Small intestine (tissue), 7 donors: ENCODE measurements at regions not wholly inside any gene's neighbourhood (a gene's known extent, or its start where the extent isn't known, plus 50 kb on each side); places are given as distances from the start of the nearest gene placed in this dataset.

ENCODE experiments used
- DNase-seq, 2 donors: peaks; one replicate each; pipeline versions ENCODE4 v3.0.0 to v3.0.0-alpha.2; 2013
- FAIRE-seq: peaks from 2 replicates; lab custom pipeline; 2012; peaks lifted over from hg19 to GRCh38; lab: Jason Lieb, UNC
- H3K27ac ChIP-seq, 3 donors: one replicate each; pipeline ENCODE4 v1.5.1; 2013; ENCODE audit warnings: low read length in 2 of 3, mild to moderate bottlenecking in 2 of 3, control low read depth in 1 of 3, inconsistent platforms in 1 of 3, low read depth in 1 of 3, moderate library complexity in 1 of 3
- H3K27me3 ChIP-seq, 3 donors: one replicate each; pipeline ENCODE4 v1.6.1; 2013; ENCODE audit warnings: low read length in 3 of 3, inconsistent platforms in 1 of 3; ENCODE audit not compliant: control insufficient read depth in 3 of 3, insufficient read depth in 3 of 3
- H3K36me3 ChIP-seq, 3 donors: one replicate each; pipeline ENCODE4 v1.6.1; 2013; ENCODE audit warnings: low read length in 3 of 3, inconsistent platforms in 1 of 3, low read depth in 1 of 3, mild to moderate bottlenecking in 1 of 3, moderate library complexity in 1 of 3; ENCODE audit not compliant: control insufficient read depth in 3 of 3, insufficient read depth in 2 of 3
- H3K4me1 ChIP-seq, 3 donors: one replicate each; pipeline ENCODE4 v1.6.1; 2013; ENCODE audit warnings: low read length in 2 of 3, inconsistent platforms in 1 of 3, low read depth in 1 of 3, mild to moderate bottlenecking in 1 of 3, moderate library complexity in 1 of 3; ENCODE audit not compliant: control insufficient read depth in 3 of 3, insufficient read depth in 2 of 3
- H3K4me3 ChIP-seq, 3 donors: one replicate each; pipeline ENCODE4 v1.5.1; 2013; ENCODE audit warnings: low read length in 3 of 3, control low read depth in 1 of 3, inconsistent platforms in 1 of 3, low read depth in 1 of 3, mild to moderate bottlenecking in 1 of 3, moderate library complexity in 1 of 3
- H3K9me3 ChIP-seq, 2 donors: one replicate each; pipeline ENCODE4 v1.6.1; 2013; ENCODE audit warnings: low read depth in 1 of 2, low read length in 1 of 2; ENCODE audit not compliant: control insufficient read depth in 2 of 2, insufficient read depth in 1 of 2
- WGBS, 3 donors: extraction: QIAGEN DNeasy Blood & Tissue Kit; methylation state at CpG; one replicate each; pipeline ENCODE4 v1.1.7; 2013; 5-methylcytosine and 5-hydroxymethylcytosine counted together
- donor health status: healthy with polysubstance abuse.
- donor health status: control.
- donor health status: control.
- donor health status: Bipolar disorder and iron deficiency.
- donor health status: healthy.

DNA sequence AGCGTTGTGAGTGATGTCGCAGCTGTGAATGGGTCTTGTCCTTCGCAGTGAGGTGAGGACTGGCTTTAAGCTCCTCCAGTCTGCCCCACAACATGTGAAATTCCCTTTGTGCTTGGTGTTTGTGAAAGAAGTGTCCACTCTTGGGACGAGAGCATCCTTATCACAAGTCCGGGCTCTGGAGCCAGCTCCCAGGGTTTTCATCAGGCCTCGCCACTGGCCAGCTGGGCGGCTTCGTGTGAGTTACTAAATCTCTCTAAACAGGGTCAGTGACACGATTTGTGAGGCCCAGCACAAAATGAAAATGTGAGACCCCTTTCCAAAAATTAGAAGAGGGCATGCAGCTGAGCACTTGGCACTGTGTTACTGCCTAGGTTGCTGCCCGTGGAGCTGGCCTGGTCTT lies 115.9 kb downstream of the VAPA start:
- no peak for DNase-seq
- no peak for FAIRE-seq
- no peaks in the 10 kb centered on the region for H3K27me3 ChIP-seq

DNA sequence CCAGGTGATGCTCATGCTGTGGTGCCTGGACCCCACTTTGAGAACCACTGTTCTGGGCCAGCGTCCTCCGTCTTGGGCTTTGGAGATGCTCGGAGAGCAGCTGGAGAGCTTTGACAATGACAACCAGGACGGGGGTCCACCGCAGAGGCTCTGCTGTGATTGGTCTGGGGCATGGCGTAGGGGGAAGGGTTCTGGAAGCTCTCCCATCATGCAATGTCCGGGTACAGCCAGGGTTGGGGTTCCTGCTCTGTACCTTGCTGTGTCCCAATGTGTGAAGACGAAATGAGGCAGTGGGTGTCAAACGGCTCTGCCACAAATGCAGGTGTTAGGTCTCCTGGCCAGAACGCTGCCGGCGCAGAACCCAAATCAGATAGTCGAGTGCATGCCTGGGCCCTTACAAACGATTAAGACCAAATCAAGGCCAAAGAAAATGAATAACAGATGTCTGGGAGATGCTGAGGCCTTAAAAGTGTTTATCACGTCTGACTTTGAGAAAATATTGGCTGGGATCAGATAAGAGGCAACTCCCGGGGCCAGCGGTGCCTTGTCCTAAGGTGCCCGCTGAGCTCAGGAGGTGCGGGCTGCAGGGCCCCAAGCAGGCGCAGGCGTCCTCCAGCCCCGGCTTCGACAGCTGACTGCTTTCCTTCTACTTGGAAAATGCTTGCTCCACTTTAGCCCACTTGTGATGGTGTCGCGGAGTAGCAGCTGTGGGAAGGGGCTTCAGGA lies 117.2 kb downstream of the VAPA start:
- H3K9me3 ChIP-seq: no peaks in the 10 kb centered on the region
- no peaks in the 10 kb centered on the region for H3K4me1 ChIP-seq
- FAIRE-seq: no peak
- no peaks in the 10 kb centered on the region for H3K27me3 ChIP-seq
- H3K36me3 ChIP-seq: no peaks in the 10 kb centered on the region
- 87 to 90% (median 90%) methylated on average over 25 of the region's 25 CpGs for WGBS, 3 donors
- H3K27ac ChIP-seq: no peak overlapping the region
- DNase-seq: no peak
- no peak overlapping the region for H3K4me3 ChIP-seq

More for the DNA sequence above, 115.9 kb downstream of the VAPA start:
- Histone ChIP-seq H3K9me3 (no peaks in the 10 kb centered on the region), H3K4me1 (no peaks in the 10 kb centered on the region), H3K36me3 (no peaks in the 10 kb centered on the region), H3K4me3 (no peak overlapping the region), H3K27ac (no peak overlapping the region)
- WGBS, 3 donors: 88 to 90% (median 90%) methylated on average over 10 of the region's 10 CpGs

DNA sequence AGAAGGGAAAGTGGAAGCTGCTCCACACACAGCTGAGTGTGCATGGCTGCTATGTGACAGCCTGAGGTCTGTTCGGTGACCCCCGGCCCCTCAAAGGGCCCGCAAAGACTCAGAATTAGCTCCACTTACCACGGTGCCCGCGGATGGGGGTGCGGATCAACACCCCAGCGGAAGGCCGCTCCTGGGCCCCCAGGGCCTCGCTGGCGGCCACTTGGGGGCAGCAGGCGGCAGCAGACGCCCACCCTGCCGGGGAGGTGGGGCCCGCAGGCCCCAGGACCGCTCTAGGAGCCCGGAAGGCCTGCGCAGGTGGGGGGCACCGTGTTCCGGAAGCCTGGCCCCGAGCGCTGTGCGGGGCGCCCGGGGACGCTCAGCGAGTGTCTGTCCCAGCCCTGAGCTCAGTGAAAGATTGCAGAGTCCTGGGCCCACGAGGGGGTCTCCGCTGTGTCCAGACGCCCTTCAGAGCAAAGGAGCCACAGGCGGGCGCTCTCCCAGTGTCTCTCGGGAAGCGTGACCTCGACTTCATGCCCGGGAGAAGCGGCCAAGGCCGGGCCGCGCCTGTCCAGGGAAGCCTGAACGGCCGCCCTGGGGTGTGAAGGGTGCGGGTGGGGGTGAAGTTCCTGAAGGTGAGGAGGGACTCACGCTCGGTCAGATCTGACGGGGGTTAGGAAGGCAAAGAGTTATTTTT lies 118.7 kb downstream of the VAPA start:
- Histone ChIP-seq H3K4me1 (no peaks in the 10 kb centered on the region), H3K9me3 (no peaks in the 10 kb centered on the region), H3K4me3 (peak overlapping the region in 2 of 3 donors; percentile 40 to 42), H3K36me3 (no peaks in the 10 kb centered on the region), H3K27ac (no peak overlapping the region), H3K27me3 (no peaks in the 10 kb centered on the region)
- 37 to 68% (median 62%) methylated on average over 46 of the region's 46 CpGs for WGBS, 3 donors
- DNase-seq (peak in 1 of 2 donors; percentile 45), FAIRE-seq (no peak)

DNA sequence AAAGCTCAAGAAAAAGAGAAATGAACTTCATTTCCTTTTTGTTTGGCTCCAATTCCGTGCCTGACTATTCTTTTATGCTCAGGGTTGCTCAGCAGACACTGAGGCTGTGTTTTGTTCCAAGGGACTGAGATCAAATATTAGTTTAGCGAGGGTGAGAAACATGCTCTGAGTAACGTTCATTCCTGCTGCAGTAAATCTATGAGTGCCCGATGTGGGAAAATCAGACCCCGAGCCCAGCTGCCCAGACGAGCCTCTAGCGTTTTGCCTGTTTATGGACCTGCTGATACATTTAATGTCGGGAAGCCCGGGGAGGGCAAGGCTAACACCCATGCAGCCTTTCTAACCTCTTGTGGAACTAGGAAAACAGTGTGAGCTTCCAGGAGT lies 119.2 kb downstream of the VAPA start:
- no peak for DNase-seq
- 60 to 93% (median 74%) methylated on average over 9 of the region's 9 CpGs for WGBS, 3 donors
- Histone ChIP-seq H3K27ac (no peak overlapping the region), H3K4me1 (no peaks in the 10 kb centered on the region), H3K4me3 (peak overlapping the region in 2 of 3 donors; percentile 40 to 42), H3K9me3 (no peaks in the 10 kb centered on the region), H3K36me3 (no peaks in the 10 kb centered on the region), H3K27me3 (no peaks in the 10 kb centered on the region)
- FAIRE-seq: no peak

DNA sequence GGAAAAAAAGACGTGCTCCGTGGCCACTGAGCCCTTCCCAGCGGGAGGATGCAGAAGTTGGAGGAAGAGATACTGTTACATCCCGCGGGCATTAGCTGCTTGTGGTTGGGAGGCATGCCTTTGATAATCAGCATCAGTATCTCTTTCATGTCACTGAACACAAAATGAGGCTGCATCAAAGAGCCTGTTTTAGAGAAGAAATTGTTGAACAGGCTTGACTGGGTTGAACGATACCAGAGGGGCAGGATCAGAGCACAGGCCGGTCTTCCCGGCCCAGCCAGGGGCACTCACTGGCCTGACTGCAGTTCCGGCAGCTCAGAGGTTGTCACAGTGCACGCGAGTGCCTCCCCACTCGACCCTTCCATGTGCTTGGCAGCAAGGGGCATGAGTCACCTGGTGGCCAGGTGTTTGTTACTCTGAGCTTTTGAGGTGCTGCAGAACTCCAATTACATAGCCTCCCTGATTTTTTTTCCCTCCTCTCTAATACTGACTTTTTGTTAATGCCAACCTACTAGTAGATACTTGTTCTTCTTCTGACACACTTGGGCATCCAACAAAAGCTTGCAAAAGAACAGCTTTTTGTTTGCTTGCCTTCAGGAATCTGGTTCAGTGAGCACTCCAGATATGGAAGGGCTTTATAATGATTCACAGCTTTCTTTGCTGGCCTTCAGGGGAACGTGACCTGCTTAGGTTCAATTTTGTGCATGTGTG lies 121.6 kb downstream of the VAPA start:
- H3K4me1 ChIP-seq: no peaks in the 10 kb centered on the region
- no peaks in the 10 kb centered on the region for H3K36me3 ChIP-seq
- H3K27ac ChIP-seq: no peak overlapping the region
- H3K4me3 ChIP-seq: no peak overlapping the region
- no peak for DNase-seq
- WGBS, 3 donors: 23 to 65% (median 35%) methylated on average over 13 of the region's 13 CpGs
- no peaks in the 10 kb centered on the region for H3K9me3 ChIP-seq
- no peak for FAIRE-seq
- no peaks in the 10 kb centered on the region for H3K27me3 ChIP-seq

DNA sequence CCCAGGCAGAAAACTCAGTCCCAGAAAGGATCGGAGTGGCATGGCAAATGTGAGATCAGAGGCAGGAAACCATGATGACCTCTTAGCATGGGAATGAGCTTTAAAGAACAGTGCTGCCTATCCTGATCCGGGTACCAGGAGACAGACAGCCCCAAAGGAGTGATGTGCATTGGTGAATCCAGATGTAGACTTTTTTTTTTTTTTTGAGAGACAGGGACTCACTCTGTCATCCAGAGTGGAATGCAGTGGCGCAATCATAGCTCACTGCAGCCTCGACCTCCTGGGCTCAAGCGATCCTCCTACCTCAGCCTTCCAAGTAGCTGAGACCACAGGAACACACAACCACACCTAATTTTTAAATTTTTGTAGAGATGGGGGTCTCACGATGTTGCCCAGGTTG lies 122.7 kb downstream of the VAPA start:
- no peaks in the 10 kb centered on the region for H3K27me3 ChIP-seq
- H3K36me3 ChIP-seq: no peaks in the 10 kb centered on the region
- WGBS, 3 donors: 89 to 91% (median 90%) methylated on average over 6 of the region's 6 CpGs
- peaks cover 0 to 4% of the 10 kb centered on the region in 2 donors for H3K9me3 ChIP-seq
- H3K4me3 ChIP-seq: no peak overlapping the region
- DNase-seq (no peak), FAIRE-seq (no peak)
- H3K27ac ChIP-seq: no peak overlapping the region
- H3K4me1 ChIP-seq: no peaks in the 10 kb centered on the region

DNA sequence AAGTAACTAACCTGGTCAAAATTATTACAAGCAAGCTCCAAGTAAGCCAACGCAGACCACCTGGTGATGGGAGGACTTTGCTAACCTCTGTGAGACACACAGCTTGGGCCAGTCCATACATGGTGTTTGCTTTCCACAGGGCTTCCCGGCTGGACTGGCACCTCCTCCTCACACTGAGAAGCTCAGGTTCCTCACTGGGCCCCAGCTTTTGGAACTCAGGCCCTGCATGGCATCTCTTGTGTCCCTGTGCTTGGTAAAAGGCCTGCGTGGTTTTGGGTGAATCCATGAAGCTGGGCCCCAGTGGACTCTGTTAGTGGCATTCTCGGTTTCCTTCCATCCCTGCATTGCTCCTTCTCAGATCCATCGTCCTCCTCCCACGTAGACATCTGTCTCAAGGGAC lies 123.4 kb downstream of the VAPA start:
- DNase-seq (no peak), FAIRE-seq (no peak)
- Histone ChIP-seq H3K36me3 (no peaks in the 10 kb centered on the region), H3K9me3 (peaks cover 0 to 7% of the 10 kb centered on the region in 2 donors), H3K27ac (no peak overlapping the region), H3K4me3 (no peak overlapping the region), H3K27me3 (no peaks in the 10 kb centered on the region), H3K4me1 (no peaks in the 10 kb centered on the region)
- 90 to 92% (median 91%) methylated on average over 6 of the region's 6 CpGs for WGBS, 3 donors

DNA sequence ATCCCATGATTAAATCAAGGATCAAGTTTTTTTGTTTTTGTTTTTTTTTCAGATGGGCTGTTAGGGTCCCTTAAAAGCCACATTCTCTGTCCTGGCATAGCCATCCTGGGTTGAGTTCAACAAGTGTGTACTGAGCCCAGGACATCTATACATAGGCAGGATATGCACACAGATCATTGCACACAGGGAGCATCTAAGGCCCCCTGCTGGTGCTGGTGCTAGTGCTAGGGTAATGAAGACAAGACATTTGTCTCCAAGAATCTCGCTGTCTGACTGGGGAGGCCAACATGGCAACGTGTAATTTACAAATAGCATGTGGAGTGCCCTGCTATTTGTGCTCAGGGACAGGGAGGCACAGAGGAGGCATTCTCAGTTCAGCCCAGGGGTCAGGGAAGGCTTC lies 124.5 kb downstream of the VAPA start:
- 74 to 87% (median 74%) methylated on average over 2 of the region's 2 CpGs for WGBS, 3 donors
- Histone ChIP-seq H3K4me1 (no peaks in the 10 kb centered on the region), H3K36me3 (no peaks in the 10 kb centered on the region), H3K4me3 (no peak overlapping the region), H3K27me3 (no peaks in the 10 kb centered on the region), H3K27ac (no peak overlapping the region), H3K9me3 (peaks cover 0 to 11% of the 10 kb centered on the region in 2 donors)
- FAIRE-seq (no peak), DNase-seq (no peak)
